SK-N-SH (cell line): ENCODE measurements at regions not wholly inside any gene's neighbourhood (a gene's known extent, or its start where the extent isn't known, plus 50 kb on each side); places are given as distances from the start of the nearest gene placed in this dataset.

Experiments
- CHD2 ChIP-seq: fragments of 150-350 bp; IDR thresholded peaks from 2 replicates; pipeline ENCODE4 v1.6.1; 2018; ENCODE audit warnings: low read length; ENCODE audit not compliant: partially characterized antibody
- GABPA ChIP-seq: IDR thresholded peaks from 2 replicates; pipeline ENCODE4 v1.4.0; 2012; ENCODE audit warnings: low read depth, mild to moderate bottlenecking
- POLR2AphosphoS5 ChIP-seq: IDR thresholded peaks from 2 replicates; pipeline ENCODE4 v1.6.1; 2012; ENCODE audit warnings: low read depth, low read length
- RFX5 ChIP-seq: IDR thresholded peaks from 2 replicates; pipeline ENCODE4 v1.6.1; 2012; ENCODE audit warnings: mild to moderate bottlenecking, improper control_type of control experiment, low read length
- TAF1 ChIP-seq: IDR thresholded peaks from 2 replicates; pipeline ENCODE4 v1.6.1; 2012; ENCODE audit warnings: low read depth, mild to moderate bottlenecking, low read length, moderate library complexity, borderline replicate concordance
- TF ChIP-seq, protein P1 (sequence below): fragments of 200-600 bp; sonication (generic); IDR thresholded peaks from 2 replicates; pipeline ENCODE4 v1.6.1; 2017; ENCODE audit warnings: antibody characterized with exemption, mild to moderate bottlenecking, moderate library complexity
- TF ChIP-seq, protein P2 (sequence below): IDR thresholded peaks from 2 replicates; pipeline ENCODE4; 2012

DNA sequence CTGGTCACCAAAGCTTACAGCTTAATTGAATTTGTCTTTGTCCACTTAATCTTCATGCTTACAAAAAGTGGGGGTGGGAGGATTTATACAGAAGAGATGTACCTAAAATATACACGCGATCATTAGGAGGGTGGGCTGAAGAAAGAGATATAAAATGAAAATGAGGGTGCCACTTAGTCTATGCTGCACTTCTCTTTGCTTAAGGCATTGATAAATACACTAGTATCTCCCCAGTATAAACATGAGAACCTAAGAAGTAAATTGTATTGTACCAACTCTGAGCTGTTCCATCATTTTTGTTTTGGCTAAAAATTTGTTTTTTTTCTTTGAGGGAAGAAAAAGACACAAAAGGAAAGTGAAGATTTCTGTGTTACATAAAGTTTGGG is 170.8 kb upstream of the ZNF217 start:
- TF ChIP-seq CHD2, result no peak
- no peak for TF ChIP-seq GABPA
- TF ChIP-seq, protein P1, sequence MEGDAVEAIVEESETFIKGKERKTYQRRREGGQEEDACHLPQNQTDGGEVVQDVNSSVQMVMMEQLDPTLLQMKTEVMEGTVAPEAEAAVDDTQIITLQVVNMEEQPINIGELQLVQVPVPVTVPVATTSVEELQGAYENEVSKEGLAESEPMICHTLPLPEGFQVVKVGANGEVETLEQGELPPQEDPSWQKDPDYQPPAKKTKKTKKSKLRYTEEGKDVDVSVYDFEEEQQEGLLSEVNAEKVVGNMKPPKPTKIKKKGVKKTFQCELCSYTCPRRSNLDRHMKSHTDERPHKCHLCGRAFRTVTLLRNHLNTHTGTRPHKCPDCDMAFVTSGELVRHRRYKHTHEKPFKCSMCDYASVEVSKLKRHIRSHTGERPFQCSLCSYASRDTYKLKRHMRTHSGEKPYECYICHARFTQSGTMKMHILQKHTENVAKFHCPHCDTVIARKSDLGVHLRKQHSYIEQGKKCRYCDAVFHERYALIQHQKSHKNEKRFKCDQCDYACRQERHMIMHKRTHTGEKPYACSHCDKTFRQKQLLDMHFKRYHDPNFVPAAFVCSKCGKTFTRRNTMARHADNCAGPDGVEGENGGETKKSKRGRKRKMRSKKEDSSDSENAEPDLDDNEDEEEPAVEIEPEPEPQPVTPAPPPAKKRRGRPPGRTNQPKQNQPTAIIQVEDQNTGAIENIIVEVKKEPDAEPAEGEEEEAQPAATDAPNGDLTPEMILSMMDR, result no peak
- no peak for TF ChIP-seq RFX5
- TF ChIP-seq TAF1, result no peak
- TF ChIP-seq, protein P2, sequence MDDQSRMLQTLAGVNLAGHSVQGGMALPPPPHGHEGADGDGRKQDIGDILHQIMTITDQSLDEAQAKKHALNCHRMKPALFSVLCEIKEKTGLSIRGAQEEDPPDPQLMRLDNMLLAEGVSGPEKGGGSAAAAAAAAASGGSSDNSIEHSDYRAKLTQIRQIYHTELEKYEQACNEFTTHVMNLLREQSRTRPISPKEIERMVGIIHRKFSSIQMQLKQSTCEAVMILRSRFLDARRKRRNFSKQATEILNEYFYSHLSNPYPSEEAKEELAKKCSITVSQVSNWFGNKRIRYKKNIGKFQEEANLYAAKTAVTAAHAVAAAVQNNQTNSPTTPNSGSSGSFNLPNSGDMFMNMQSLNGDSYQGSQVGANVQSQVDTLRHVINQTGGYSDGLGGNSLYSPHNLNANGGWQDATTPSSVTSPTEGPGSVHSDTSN, result no peak
- no peak for TF ChIP-seq POLR2AphosphoS5
